Right lobe of liver (tissue), 6 donors: ENCODE measurements at regions not wholly inside any gene's neighbourhood (a gene's known extent, or its start where the extent isn't known, plus 50 kb on each side); places are given as distances from the start of the nearest gene placed in this dataset.
A peak's percentile ranks its signal among the peaks of the same experiment; 100 is the strongest.

ENCODE experiments used
- ATAC-seq, 4 donors: fragments of 200-7000 bp; cut with Tn5 transposase; one replicate each; pipeline ENCODE4 v1.9.1; 2020; ENCODE audit warnings: mild to moderate bottlenecking in 4 of 4, moderate library complexity in 4 of 4
- DNase-seq, 3 donors: peaks; one replicate each; pipeline ENCODE4 v3.0.0-alpha.2; 2020
- H3K27ac ChIP-seq, 3 donors: fragments of 200-600 bp; one replicate each; pipeline ENCODE4 v1.8.0; 2022
- H3K27me3 ChIP-seq, 2 donors: fragments of 200-600 bp; one replicate each; pipeline ENCODE4 v1.8.0; 2022
- H3K36me3 ChIP-seq, 4 donors: fragments of 200-600 bp; sonication (generic) in 1 of 4; one replicate each; pipeline versions ENCODE4 v1.5.1 to v1.8.0; 2017 to 2022; ENCODE audit warnings: control low read depth in 1 of 4
- H3K4me1 ChIP-seq, 4 donors: fragments of 200-600 bp; sonication (generic) in 1 of 4; one replicate each; pipeline versions ENCODE4 v1.5.1 to v1.8.0; 2017 to 2022; ENCODE audit warnings: control low read depth in 1 of 4
- H3K4me3 ChIP-seq, 3 donors: fragments of 200-600 bp; one replicate each; pipeline ENCODE4 v1.8.0; 2022
- H3K9me3 ChIP-seq, 4 donors: fragments of 200-600 bp; sonication (generic) in 1 of 4; one replicate each; pipeline versions ENCODE4 v1.5.1 to v1.8.0; 2017 to 2022; ENCODE audit warnings: control low read depth in 1 of 4
- POLR2A ChIP-seq: fragments of 450-650 bp; IDR thresholded peaks from one replicate; pipeline ENCODE4 v1.6.1; 2017; ENCODE audit warnings: antibody characterized with exemption, mild to moderate bottlenecking
- WGBS: methylation state at CpG from one replicate; pipeline ENCODE4 v1.1.6; 2018; ENCODE audit warnings: low coverage, low lambda C conversion rate; ENCODE audit not compliant: insufficient coverage; ENCODE audit errors: missing lambda C conversion rate; 5-methylcytosine and 5-hydroxymethylcytosine counted together
- intact Hi-C, 2 donors: fragments of 100-400 bp; cut with DNase I; formaldehyde crosslinking; loops; one replicate each; pipeline versions ENCODE4 v1.11.2 to v1.14.1; 2022
- TF ChIP-seq, protein P1 (sequence below), 4 donors: fragments of 200-600 bp in 3 of 4; fragments of 450-650 bp in 1 of 4; IDR thresholded peaks; one replicate each; pipeline versions ENCODE4 v1.5.1 to v1.8.0; 2016 to 2022; ENCODE audit warnings: antibody characterized with exemption in 4 of 4, mild to moderate bottlenecking in 2 of 4
- donor health status: DM: no; HTN: yes; CAD: no.
- donor health status: DM: no; HTN: no; CAD: no.
- donor health status: DM: no; HTN: no; CAD: no.
- donor health status: DM: no; HTN: yes; CAD: no.
- donor health status: DM: no; HTN: yes; CAD: no.

DNA sequence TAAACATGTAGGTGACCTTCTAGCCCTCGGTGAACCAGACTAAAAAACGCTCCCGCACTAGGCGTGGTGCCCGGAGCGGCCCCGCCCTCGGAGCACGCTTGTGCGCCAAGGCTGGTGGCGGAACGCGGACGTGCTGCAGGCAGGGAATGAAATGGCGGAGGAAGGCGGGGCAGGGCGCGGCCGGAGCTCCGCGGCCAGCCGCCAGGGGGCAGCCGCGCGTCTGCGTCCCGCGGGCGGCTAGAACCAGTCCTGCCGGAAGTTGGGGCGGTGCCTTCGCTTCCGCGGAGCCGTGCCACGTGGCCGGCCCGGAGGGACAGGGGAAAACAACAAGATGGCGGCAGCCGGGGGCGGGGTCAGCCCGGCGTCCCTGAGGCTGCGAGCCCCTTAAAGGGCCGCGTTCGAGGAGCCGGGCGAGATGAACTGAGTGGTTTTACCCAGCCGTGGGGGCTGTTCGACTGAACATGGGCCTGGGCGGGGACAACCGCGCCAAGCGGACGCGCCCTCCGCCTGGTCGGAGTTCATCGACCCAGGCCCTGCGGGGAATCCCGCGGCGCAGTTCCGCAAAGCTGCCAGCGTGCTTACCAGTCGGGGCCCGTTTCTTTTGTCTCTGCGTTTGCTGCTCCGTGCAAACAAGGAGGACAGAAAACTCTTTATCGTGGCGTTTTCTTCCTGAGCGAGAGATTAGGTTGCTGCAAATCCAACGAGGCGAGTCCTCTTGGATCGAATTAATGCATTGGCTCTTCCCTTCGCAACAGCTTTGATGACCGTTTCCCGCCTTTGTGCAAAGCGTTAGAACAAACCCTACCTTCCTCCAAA, 90.9 kb upstream of the CHD2 start:
- Histone ChIP-seq H3K27ac (peak overlapping the region; percentile 99 to 100 (median 100)), H3K36me3 (no peaks in the 10 kb centered on the region), H3K27me3 (no peaks in the 10 kb centered on the region), H3K4me1 (peaks cover 0 to 27% (median 12%) of the 10 kb centered on the region in 4 donors), H3K9me3 (no peaks in the 10 kb centered on the region), H3K4me3 (peak overlapping the region; percentile 52 to 61 (median 60))
- intact Hi-C loops: loop anchor here in 1 of 2 donors (5.0 kb wide), 1 partner anchor 93 kb away; the partner anchor contains the start of gene CHD2
- ATAC-seq (peak; percentile 69 to 86 (median 76)), DNase-seq (peak; percentile 98 to 99 (median 98))
- TF ChIP-seq, protein P1, sequence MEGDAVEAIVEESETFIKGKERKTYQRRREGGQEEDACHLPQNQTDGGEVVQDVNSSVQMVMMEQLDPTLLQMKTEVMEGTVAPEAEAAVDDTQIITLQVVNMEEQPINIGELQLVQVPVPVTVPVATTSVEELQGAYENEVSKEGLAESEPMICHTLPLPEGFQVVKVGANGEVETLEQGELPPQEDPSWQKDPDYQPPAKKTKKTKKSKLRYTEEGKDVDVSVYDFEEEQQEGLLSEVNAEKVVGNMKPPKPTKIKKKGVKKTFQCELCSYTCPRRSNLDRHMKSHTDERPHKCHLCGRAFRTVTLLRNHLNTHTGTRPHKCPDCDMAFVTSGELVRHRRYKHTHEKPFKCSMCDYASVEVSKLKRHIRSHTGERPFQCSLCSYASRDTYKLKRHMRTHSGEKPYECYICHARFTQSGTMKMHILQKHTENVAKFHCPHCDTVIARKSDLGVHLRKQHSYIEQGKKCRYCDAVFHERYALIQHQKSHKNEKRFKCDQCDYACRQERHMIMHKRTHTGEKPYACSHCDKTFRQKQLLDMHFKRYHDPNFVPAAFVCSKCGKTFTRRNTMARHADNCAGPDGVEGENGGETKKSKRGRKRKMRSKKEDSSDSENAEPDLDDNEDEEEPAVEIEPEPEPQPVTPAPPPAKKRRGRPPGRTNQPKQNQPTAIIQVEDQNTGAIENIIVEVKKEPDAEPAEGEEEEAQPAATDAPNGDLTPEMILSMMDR (IDR thresholded peaks at IDR 0.05): peak; percentile 98 to 100 (median 100)
- peak; percentile 78 for TF ChIP-seq POLR2A
- WGBS: 0% methylated on average over 13 of the region's 80 CpGs

DNA sequence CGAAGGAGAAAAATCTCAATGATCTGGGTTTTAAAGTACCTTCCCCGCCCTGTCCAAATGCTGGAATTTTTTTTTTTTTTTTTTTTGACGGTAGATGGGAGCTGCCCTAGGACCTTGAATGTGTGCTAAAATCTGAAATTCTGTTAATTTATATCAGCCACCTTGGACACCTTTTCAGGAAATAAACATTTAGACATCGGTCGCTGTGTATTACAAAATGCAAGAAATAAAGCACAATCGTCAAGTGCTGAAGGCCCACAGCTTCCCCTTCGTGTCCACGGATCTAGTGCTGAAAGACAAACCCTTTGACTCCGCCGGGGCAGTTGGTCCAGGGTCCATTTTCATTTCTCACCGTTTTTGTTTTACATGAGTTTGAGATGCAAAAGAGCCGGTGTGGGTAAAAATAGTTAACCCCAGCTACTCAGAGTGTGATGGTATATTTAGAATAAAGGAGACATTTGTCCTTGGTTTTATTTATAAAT, 90.2 kb upstream of the CHD2 start:
- ATAC-seq: peak in 2 of 4 donors; percentile 5 to 12
- Histone ChIP-seq H3K36me3 (no peaks in the 10 kb centered on the region), H3K27me3 (no peaks in the 10 kb centered on the region), H3K9me3 (no peaks in the 10 kb centered on the region), H3K4me1 (peaks cover 0 to 27% (median 10%) of the 10 kb centered on the region in 4 donors), H3K4me3 (peak overlapping the region; percentile 31 to 61 (median 60)), H3K27ac (peak overlapping the region; percentile 99 to 100 (median 100))
- no peak for TF ChIP-seq POLR2A
- TF ChIP-seq, protein P1 (IDR thresholded peaks at IDR 0.05): no peak
- 3% methylated on average over 12 of the region's 12 CpGs for whole genome bisulfite sequencing
- intact Hi-C loops: loop anchor here in 1 of 2 donors (5.0 kb wide), 1 partner anchor 92 kb away; the partner anchor contains the start of gene CHD2
- DNase-seq: peak in 1 of 3 donors; percentile 63

DNA sequence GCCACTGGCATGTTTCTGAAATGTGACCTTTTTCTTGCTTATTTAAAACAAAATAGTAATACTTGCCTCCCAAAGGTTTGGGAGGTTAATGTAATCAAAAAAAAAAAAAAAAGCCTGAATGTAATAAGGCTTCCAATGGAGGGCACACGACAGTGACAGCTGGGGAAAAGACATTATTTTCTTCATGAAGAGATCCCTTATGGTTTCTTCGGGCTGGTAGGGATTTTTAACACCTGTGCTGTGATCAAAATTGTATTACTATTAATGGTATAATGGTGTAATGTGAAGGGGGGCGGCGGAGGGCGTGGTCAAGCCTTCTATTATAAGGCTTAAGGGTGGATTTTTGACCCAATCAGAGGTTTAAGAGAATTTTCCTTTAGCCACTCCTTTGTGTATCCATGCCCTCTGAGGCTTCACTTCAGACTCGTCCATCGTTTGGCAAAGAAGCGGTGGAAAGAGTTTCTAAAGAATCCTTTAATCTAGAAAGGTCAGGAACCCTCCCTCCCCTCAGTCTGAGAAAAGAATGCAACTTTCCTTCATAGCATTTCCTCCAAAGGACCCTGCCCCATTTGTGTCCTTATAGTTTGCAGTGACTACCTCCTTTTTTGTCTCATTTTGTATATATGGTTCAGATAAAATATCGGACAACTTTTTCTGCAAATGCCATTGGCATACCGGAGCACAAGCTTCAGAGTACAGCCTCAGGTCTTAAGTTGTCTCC, 89.5 kb upstream of the CHD2 start:
- ATAC-seq: no peak
- Histone ChIP-seq H3K36me3 (no peaks in the 10 kb centered on the region), H3K4me1 (peaks cover 0 to 27% (median 8%) of the 10 kb centered on the region in 4 donors), H3K9me3 (no peaks in the 10 kb centered on the region), H3K4me3 (peak overlapping the region; percentile 2 to 61 (median 60)), H3K27me3 (no peaks in the 10 kb centered on the region), H3K27ac (peak overlapping the region; percentile 99 to 100 (median 100))
- TF ChIP-seq, protein P1 (IDR thresholded peaks at IDR 0.05): no peak
- peak; percentile 29 for TF ChIP-seq POLR2A
- WGBS: 20% methylated on average over 10 of the region's 10 CpGs
- DNase-seq: peak in 2 of 3 donors; percentile 44 to 56
- intact Hi-C loops: no loop called here

DNA sequence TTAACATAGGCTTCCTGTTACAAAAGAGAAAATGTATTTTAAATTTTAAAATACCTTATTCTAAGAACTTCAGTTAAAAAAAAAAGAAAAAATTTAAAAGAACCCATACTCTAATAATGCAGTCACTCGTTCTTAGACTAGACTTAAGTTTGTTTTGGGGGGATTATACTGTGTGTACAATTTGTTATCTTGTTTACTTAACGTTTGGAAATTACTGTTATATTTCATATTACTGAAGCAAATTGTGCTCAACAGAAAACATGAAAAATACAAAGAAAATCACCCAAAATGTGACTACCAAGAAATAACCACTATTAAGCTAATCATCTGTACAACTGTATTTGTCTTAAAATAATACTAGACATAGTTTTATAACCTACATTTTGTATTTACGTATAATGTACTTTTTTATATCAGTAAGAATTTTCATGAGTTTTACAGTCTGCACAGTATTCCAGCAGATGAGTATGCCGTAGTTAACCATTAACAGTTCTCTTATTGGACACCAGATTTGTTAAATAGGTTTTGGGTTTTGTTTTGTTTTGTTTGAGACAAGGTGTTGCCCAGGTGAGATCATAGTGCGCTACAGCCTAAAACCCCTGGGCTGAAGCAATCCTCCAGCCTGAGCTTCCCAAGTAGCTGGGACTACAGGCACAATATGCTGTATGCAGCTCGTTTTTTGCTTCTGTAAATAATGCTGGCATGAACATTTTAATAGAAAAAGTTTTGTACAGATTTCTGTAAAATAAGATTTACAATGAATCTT, 88.8 kb upstream of the CHD2 start:
- TF ChIP-seq POLR2A: peak; percentile 39
- TF ChIP-seq, protein P1 (IDR thresholded peaks at IDR 0.05): no peak
- Histone ChIP-seq H3K4me3 (peak overlapping the region in 2 of 3 donors; percentile 17 to 20), H3K9me3 (no peaks in the 10 kb centered on the region), H3K4me1 (peaks cover 0 to 27% (median 8%) of the 10 kb centered on the region in 4 donors), H3K27me3 (no peaks in the 10 kb centered on the region), H3K27ac (peak overlapping the region; percentile 99 to 100 (median 100)), H3K36me3 (no peaks in the 10 kb centered on the region)
- WGBS: 18% methylated on average over 6 of the region's 6 CpGs
- ATAC-seq (peak; percentile 19 to 49 (median 36)), DNase-seq (peak in 2 of 3 donors; percentile 42 to 73)
- intact Hi-C loops: no loop called here
